ENCODE measurements at regions not wholly inside any gene's neighbourhood (a gene's known extent, or its start where the extent isn't known, plus 50 kb on each side); places are given as distances from the start of the nearest gene placed in this dataset.

DNA sequence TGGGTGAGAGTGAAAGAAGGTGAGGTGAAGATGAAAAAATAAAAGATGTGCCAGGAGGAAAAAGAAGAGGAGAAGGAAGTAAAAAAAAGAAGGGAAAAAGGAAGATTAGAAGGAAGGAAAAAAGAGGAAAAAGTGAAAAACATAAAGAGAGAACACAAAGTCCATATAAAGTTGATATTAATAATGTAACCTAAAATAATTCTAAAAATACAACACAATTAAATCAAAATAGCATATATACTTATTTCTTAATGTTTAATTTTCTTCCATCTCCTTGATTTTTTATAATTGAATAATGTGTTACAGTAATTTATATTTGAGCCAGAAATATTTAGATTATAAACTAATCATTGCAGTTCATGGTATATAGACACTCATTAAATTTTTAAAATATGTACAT, 124.4 kb upstream of the NOVA1 start:
- DNase-seq (ENCODE audit: low spot score) (no peak), ATAC-seq (ENCODE audit: insufficient number of reproducible peaks, low FRiP score, low read depth) (no peak)
- Histone ChIP-seq H3K36me3 (no peaks in the 10 kb centered on the region), H3K9me3 (no peaks in the 10 kb centered on the region), H3K27ac (no peak overlapping the region), H3K4me1 (ENCODE audit: control insufficient read depth in 1 of 2, low read depth in 2 of 2) (no peaks in the 10 kb centered on the region), H3K27me3 (replicated peaks; ENCODE audit: insufficient read depth) (no peaks in the 10 kb centered on the region), H3K4me3 (no peak overlapping the region)
- TF ChIP-seq, protein P1, sequence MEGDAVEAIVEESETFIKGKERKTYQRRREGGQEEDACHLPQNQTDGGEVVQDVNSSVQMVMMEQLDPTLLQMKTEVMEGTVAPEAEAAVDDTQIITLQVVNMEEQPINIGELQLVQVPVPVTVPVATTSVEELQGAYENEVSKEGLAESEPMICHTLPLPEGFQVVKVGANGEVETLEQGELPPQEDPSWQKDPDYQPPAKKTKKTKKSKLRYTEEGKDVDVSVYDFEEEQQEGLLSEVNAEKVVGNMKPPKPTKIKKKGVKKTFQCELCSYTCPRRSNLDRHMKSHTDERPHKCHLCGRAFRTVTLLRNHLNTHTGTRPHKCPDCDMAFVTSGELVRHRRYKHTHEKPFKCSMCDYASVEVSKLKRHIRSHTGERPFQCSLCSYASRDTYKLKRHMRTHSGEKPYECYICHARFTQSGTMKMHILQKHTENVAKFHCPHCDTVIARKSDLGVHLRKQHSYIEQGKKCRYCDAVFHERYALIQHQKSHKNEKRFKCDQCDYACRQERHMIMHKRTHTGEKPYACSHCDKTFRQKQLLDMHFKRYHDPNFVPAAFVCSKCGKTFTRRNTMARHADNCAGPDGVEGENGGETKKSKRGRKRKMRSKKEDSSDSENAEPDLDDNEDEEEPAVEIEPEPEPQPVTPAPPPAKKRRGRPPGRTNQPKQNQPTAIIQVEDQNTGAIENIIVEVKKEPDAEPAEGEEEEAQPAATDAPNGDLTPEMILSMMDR (IDR thresholded peaks at IDR 0.05): no peak

DNA sequence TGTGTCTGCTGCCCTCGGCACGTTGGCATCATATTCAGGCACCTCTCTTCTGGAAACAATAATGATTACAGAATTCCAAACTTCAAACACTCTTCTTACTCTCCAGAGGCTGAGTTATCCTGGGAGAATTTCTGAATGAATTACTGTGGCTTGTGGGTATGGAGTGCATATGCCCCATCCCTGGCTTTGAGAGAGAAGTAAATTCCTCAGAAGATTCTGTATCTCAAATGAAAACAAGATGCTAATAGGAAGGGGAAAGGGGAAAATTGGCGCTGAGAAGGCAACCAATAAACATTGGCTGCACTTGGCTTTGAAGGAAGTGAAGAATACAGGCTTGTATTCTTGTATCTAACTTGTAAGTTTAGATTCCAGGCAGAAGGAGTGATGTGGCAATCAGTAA, 132.0 kb upstream of the NOVA1 start:
- Histone ChIP-seq H3K9me3 (no peaks in the 10 kb centered on the region), H3K36me3 (no peaks in the 10 kb centered on the region), H3K27ac (no peak overlapping the region), H3K4me3 (no peak overlapping the region), H3K4me1 (ENCODE audit: control insufficient read depth in 1 of 2, low read depth in 2 of 2) (no peaks in the 10 kb centered on the region), H3K27me3 (replicated peaks; ENCODE audit: insufficient read depth) (no peaks in the 10 kb centered on the region)
- ATAC-seq (ENCODE audit: insufficient number of reproducible peaks, low FRiP score, low read depth) (no peak), DNase-seq (ENCODE audit: low spot score) (no peak)
- TF ChIP-seq, protein P1 (IDR thresholded peaks at IDR 0.05): no peak

DNA sequence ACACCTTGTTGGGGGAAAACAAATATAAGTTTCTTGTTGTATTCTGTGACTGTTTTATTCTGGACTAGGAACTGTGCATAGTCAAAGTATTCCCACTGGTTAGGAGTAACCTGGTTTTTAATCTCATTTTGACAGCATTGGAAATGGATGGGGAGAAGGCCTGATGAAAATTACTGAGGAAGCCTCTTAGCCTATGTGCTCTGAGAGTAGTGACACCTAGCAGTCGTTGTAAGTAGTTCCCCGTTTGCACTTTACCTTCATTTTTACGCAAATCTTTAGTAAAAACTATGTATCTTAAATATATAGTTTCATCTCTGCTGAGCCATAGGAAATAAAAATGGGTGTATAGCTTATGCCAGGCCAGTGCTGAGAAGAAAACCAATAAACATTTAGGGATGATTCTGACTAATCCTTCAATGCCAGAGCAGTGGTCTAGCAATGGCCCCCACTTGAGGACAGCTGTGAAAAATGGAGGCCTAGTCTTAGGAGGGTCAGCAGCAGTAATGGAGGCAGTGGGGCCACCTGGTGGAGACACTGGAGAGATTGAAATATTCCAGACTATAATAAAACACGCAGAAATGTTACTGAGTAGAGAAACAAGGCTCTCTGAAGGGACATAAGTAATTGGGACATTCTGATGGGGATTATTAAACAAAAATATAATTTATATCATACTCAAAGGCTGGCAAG, 133.2 kb upstream of the NOVA1 start:
- Histone ChIP-seq H3K4me1 (ENCODE audit: control insufficient read depth in 1 of 2, low read depth in 2 of 2) (no peaks in the 10 kb centered on the region), H3K36me3 (no peaks in the 10 kb centered on the region), H3K27ac (no peak overlapping the region), H3K9me3 (no peaks in the 10 kb centered on the region), H3K4me3 (no peak overlapping the region), H3K27me3 (replicated peaks; ENCODE audit: insufficient read depth) (no peaks in the 10 kb centered on the region)
- TF ChIP-seq, protein P1 (IDR thresholded peaks at IDR 0.05): peak; percentile 17
- ATAC-seq (ENCODE audit: insufficient number of reproducible peaks, low FRiP score, low read depth): no peak
- DNase-seq (ENCODE audit: low spot score): no peak

DNA sequence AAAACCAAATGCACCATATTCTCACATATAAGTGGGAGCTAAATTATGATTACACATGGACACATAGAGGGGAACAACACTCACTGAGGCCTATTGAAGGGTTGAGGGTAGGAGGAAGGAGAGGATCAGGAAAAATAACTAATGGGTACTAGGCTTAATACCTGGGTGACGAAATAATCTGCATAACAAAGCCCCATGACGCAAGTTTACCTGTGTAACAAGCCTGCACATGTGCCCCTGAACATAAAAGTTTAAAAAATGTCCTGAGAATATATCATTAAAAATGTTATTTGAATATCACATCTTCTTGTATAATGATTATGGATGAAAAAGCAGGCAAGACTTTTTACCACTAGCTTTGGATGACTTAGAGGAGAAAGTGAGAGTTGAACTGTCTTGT, 138.0 kb upstream of the NOVA1 start:
- H3K27ac ChIP-seq: no peak overlapping the region
- no peak overlapping the region for H3K4me3 ChIP-seq
- no peak for DNase-seq (ENCODE audit: low spot score)
- TF ChIP-seq, protein P1 (IDR thresholded peaks at IDR 0.05): no peak
- no peaks in the 10 kb centered on the region for H3K9me3 ChIP-seq
- ATAC-seq (ENCODE audit: insufficient number of reproducible peaks, low FRiP score, low read depth): no peak
- no peaks in the 10 kb centered on the region for H3K4me1 ChIP-seq (ENCODE audit: control insufficient read depth in 1 of 2, low read depth in 2 of 2)
- no peaks in the 10 kb centered on the region for H3K36me3 ChIP-seq
- H3K27me3 ChIP-seq (replicated peaks; ENCODE audit: insufficient read depth): no peaks in the 10 kb centered on the region

DNA sequence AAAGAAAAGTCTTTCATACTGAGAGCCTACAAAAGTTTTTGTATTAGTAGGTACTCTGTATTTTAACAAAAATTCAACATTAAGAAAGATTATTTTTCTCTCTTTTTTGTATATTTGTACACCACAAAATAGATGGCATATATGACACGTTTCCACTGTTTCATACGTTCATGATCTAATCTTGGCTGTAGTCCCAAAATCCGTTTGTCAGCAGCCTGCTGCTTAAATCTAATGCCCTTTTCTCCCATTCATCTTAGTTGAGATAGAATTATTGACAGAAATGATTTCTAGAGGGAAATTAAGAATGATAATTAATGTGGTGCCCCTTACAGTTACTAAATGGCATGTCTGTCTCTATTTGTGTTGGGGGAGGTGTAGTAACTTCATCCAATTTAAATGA, 140.7 kb upstream of the NOVA1 start:
- TF ChIP-seq, protein P1 (IDR thresholded peaks at IDR 0.05): no peak
- no peaks in the 10 kb centered on the region for H3K27me3 ChIP-seq (replicated peaks; ENCODE audit: insufficient read depth)
- no peak overlapping the region for H3K4me3 ChIP-seq
- no peak for ATAC-seq (ENCODE audit: insufficient number of reproducible peaks, low FRiP score, low read depth)
- no peaks in the 10 kb centered on the region for H3K4me1 ChIP-seq (ENCODE audit: control insufficient read depth in 1 of 2, low read depth in 2 of 2)
- no peaks in the 10 kb centered on the region for H3K36me3 ChIP-seq
- H3K27ac ChIP-seq: no peak overlapping the region
- H3K9me3 ChIP-seq: no peaks in the 10 kb centered on the region
- no peak for DNase-seq (ENCODE audit: low spot score)
